ENCODE measurements at regions not wholly inside any gene's neighbourhood (a gene's known extent, or its start where the extent isn't known, plus 50 kb on each side); places are given as distances from the start of the nearest gene placed in this dataset.

- DNase-seq, result no peak
Measured at GRCh38 chr3:181860235-181860634, 148.5 kb downstream of the SOX2 start.

- no peak for DNase-seq
Measured at GRCh38 chr3:181862502-181862901, 150.8 kb downstream of the SOX2 start.

- no peak for DNase-seq
Measured at GRCh38 chr3:181868576-181869082, 156.9 kb downstream of the SOX2 start.

GRCh38 chr3:181872887-181873286 is 161.2 kb downstream of the SOX2 start:
- DNase-seq, result no peak

- DNase-seq, result no peak
Measured at GRCh38 chr3:181879926-181880325, 168.2 kb downstream of the SOX2 start.

GRCh38 chr3:181880331-181880730 is 168.6 kb downstream of the SOX2 start:
- DNase-seq, result no peak

GRCh38 chr3:181881749-181882148 is 170.0 kb downstream of the SOX2 start:
- DNase-seq, result no peak

- no peak for DNase-seq
Measured at GRCh38 chr3:181885868-181886630, 174.3 kb downstream of the SOX2 start.

GRCh38 chr3:181886676-181887075 is 175.0 kb downstream of the SOX2 start:
- DNase-seq, result no peak

GRCh38 chr3:181887685-181888084 is 176.0 kb downstream of the SOX2 start:
- no peak for DNase-seq

GRCh38 chr3:181888234-181888633 is 176.5 kb downstream of the SOX2 start:
- DNase-seq, result no peak

GRCh38 chr3:181892848-181893247 is 181.1 kb downstream of the SOX2 start:
- no peak for DNase-seq

- no peak for DNase-seq
Measured at GRCh38 chr3:181896605-181897004, 184.9 kb downstream of the SOX2 start.

GRCh38 chr3:181899702-181900101 is 188.0 kb downstream of the SOX2 start:
- no peak for DNase-seq

- DNase-seq, result no peak
Measured at GRCh38 chr3:181901626-181902025, 189.9 kb downstream of the SOX2 start.

GRCh38 chr3:181906338-181906737 is 194.6 kb downstream of the SOX2 start:
- DNase-seq, result no peak

GRCh38 chr3:181909241-181909640 is 197.5 kb downstream of the SOX2 start:
- no peak for DNase-seq

GRCh38 chr3:181912384-181912783 is 200.7 kb downstream of the SOX2 start:
- DNase-seq, result no peak

GRCh38 chr3:181913254-181913653 is 201.5 kb downstream of the SOX2 start:
- no peak for DNase-seq

GRCh38 chr3:181915551-181915950 is 203.8 kb downstream of the SOX2 start:
- DNase-seq, result no peak

- no peak for DNase-seq
Measured at GRCh38 chr3:181916013-181916412, 204.3 kb downstream of the SOX2 start.

- DNase-seq, result no peak
Measured at GRCh38 chr3:181917027-181917426, 205.3 kb downstream of the SOX2 start.

- no peak for DNase-seq
Measured at GRCh38 chr3:181919375-181919774, 207.7 kb downstream of the SOX2 start.

- no peak for DNase-seq
Measured at GRCh38 chr3:181920409-181920808, 208.7 kb downstream of the SOX2 start.

GRCh38 chr3:181921220-181921619 is 209.5 kb downstream of the SOX2 start:
- DNase-seq, result no peak

Measured in KG1 (cell line).